Breast epithelium (tissue), 4 donors: ENCODE measurements at regions not wholly inside any gene's neighbourhood (a gene's known extent, or its start where the extent isn't known, plus 50 kb on each side); places are given as distances from the start of the nearest gene placed in this dataset.

Experiments
- DNase-seq, 2 donors: peaks; one replicate each; pipeline ENCODE4 v3.0.0-alpha.2; 2019; ENCODE audit warnings: low spot score in 2 of 2
- H3K27ac ChIP-seq, 2 donors: fragments of 200-600 bp; sonication (generic) in 1 of 2; one replicate each; pipeline ENCODE4 v1.5.1; 2016 to 2019; ENCODE audit warnings: mild to moderate bottlenecking in 1 of 2
- H3K27me3 ChIP-seq, 2 donors: fragments of 200-600 bp; sonication (generic) in 1 of 2; one replicate each; pipeline versions ENCODE4 v1.5.1 to v1.6.0; 2017 to 2019; ENCODE audit warnings: control low read depth in 1 of 2, mild to moderate bottlenecking in 1 of 2
- H3K36me3 ChIP-seq: fragments of 200-600 bp; one replicate; pipeline ENCODE4 v1.5.1; 2019
- H3K4me1 ChIP-seq, 2 donors: fragments of 200-600 bp; sonication (generic); one replicate each; pipeline ENCODE4 v1.5.1; 2016 to 2019; ENCODE audit warnings: control low read depth in 1 of 2
- H3K4me3 ChIP-seq, 3 donors: fragments of 200-600 bp; sonication (generic); 1 replicate in 2 of 3; 2 replicates in 1 of 3; pipeline ENCODE4 v1.5.1; 2016 to 2019; ENCODE audit warnings: mild to moderate bottlenecking in 3 of 3, moderate library complexity in 2 of 3
- H3K9me3 ChIP-seq, 2 donors: fragments of 200-600 bp; sonication (generic) in 1 of 2; one replicate each; pipeline ENCODE4 v1.5.1; 2016 to 2019; ENCODE audit warnings: control low read depth in 1 of 2
- CTCF ChIP-seq, 3 donors: fragments of 450-650 bp; IDR thresholded peaks; one replicate each; pipeline ENCODE4 v1.5.1; 2016 to 2017; ENCODE audit warnings: antibody characterized with exemption in 3 of 3, mild to moderate bottlenecking in 3 of 3, moderate library complexity in 3 of 3
- POLR2A ChIP-seq: fragments of 450-650 bp; IDR thresholded peaks from one replicate; pipeline ENCODE4 v1.6.1; 2016; ENCODE audit warnings: antibody characterized with exemption, mild to moderate bottlenecking, moderate library complexity
- POLR2AphosphoS5 ChIP-seq, 3 donors: sonication (generic); formaldehyde crosslinking; IDR thresholded peaks; one replicate each; pipeline ENCODE4 v1.6.1; 2017; ENCODE audit warnings: antibody characterized with exemption in 3 of 3
- intact Hi-C: fragments of 100-400 bp; cut with DNase I; formaldehyde crosslinking; loops from one replicate; pipeline ENCODE4 v1.15.1; 2023; ENCODE audit warnings: low total_unique reads

- Histone ChIP-seq H3K9me3 (peaks cover 0 to 2% of the 10 kb centered on the region in 2 donors), H3K4me3 (no peak overlapping the region), H3K27me3 (no peaks in the 10 kb centered on the region), H3K27ac (no peak overlapping the region), H3K36me3 (no peaks in the 10 kb centered on the region), H3K4me1 (no peaks in the 10 kb centered on the region)
- intact Hi-C loops = loop anchor here (5.0 kb wide), 1 partner anchor 512 kb away; no protein-coding TSS in a partner anchor
- no peak for DNase-seq
- TF ChIP-seq CTCF (IDR thresholded peaks at IDR 0.05) (no peak), POLR2A (no peak), POLR2AphosphoS5 (IDR thresholded peaks at IDR 0.05) (no peak)
Observed at GRCh38 chr20:51284871-51285270, 257.6 kb downstream of the NFATC2 start.

- no peaks in the 10 kb centered on the region for H3K4me1 ChIP-seq
- H3K4me3 ChIP-seq = no peak overlapping the region
- H3K27me3 ChIP-seq = no peaks in the 10 kb centered on the region
- no peak overlapping the region for H3K27ac ChIP-seq
- TF ChIP-seq POLR2AphosphoS5 (IDR thresholded peaks at IDR 0.05) = no peak
- no peak for TF ChIP-seq POLR2A
- TF ChIP-seq CTCF (IDR thresholded peaks at IDR 0.05) = no peak
- no peaks in the 10 kb centered on the region for H3K9me3 ChIP-seq
- intact Hi-C loops = no loop called here
- no peak for DNase-seq
- no peaks in the 10 kb centered on the region for H3K36me3 ChIP-seq
Observed at GRCh38 chr20:51284176-51284575, 258.3 kb downstream of the NFATC2 start.

GRCh38 chr20:51281521-51281920 is 258.6 kb upstream of the KCNG1 start:
- intact Hi-C loops = no loop called here
- H3K4me1 ChIP-seq = no peaks in the 10 kb centered on the region
- no peaks in the 10 kb centered on the region for H3K27me3 ChIP-seq
- no peaks in the 10 kb centered on the region for H3K36me3 ChIP-seq
- H3K4me3 ChIP-seq = no peak overlapping the region
- no peaks in the 10 kb centered on the region for H3K9me3 ChIP-seq
- no peak overlapping the region for H3K27ac ChIP-seq
- TF ChIP-seq POLR2AphosphoS5 (IDR thresholded peaks at IDR 0.05) (no peak), POLR2A (no peak), CTCF (IDR thresholded peaks at IDR 0.05) (no peak)
- no peak for DNase-seq

GRCh38 chr20:51280047-51280446 is 257.1 kb upstream of the KCNG1 start:
- intact Hi-C loops = no loop called here
- TF ChIP-seq POLR2A (no peak), POLR2AphosphoS5 (IDR thresholded peaks at IDR 0.05) (no peak), CTCF (IDR thresholded peaks at IDR 0.05) (no peak)
- no peak for DNase-seq
- Histone ChIP-seq H3K27me3 (no peaks in the 10 kb centered on the region), H3K4me1 (no peaks in the 10 kb centered on the region), H3K9me3 (no peaks in the 10 kb centered on the region), H3K36me3 (no peaks in the 10 kb centered on the region), H3K27ac (no peak overlapping the region), H3K4me3 (no peak overlapping the region)

GRCh38 chr20:51277961-51278360 is 255.1 kb upstream of the KCNG1 start:
- intact Hi-C loops = no loop called here
- Histone ChIP-seq H3K4me3 (no peak overlapping the region), H3K9me3 (no peaks in the 10 kb centered on the region), H3K27ac (no peak overlapping the region), H3K36me3 (no peaks in the 10 kb centered on the region), H3K27me3 (peaks cover 0 to 4% of the 10 kb centered on the region in 2 donors), H3K4me1 (no peaks in the 10 kb centered on the region)
- no peak for DNase-seq
- TF ChIP-seq CTCF (IDR thresholded peaks at IDR 0.05) = no peak
- no peak for TF ChIP-seq POLR2AphosphoS5 (IDR thresholded peaks at IDR 0.05)
- no peak for TF ChIP-seq POLR2A
